PC-9 (cell line): ENCODE measurements at regions not wholly inside any gene's neighbourhood (a gene's known extent, or its start where the extent isn't known, plus 50 kb on each side); places are given as distances from the start of the nearest gene placed in this dataset.

Experiments
- BruUV-seq: library from RNA; stranded (reverse); fragments of 400-500 nt; replicated peaks from 2 replicates; lab custom pipeline; 2021; lab: Mats Ljungman, UMichigan
- CTCF ChIA-PET: fragments of 300-600 bp; sonication (Branson Sonifier 250); formaldehyde crosslinking; loops from one replicate; lab custom pipeline; 2022; ENCODE audit warnings: antibody characterized with exemption; lab: Charles Lee
- POLR2A ChIA-PET: fragments of 300-600 bp; sonication (Branson Sonifier 250); formaldehyde crosslinking; loops from one replicate; lab custom pipeline; 2022; ENCODE audit warnings: antibody characterized with exemption; ENCODE audit not compliant: unreplicated experiment; lab: Charles Lee
- DNase-seq, 2 experiments: peaks; one replicate each; pipeline versions ENCODE4 v3.0.0 to v3.0.0-alpha.2; 2015 to 2022; ENCODE audit warnings: mixed read lengths in 1 of 2
- H2AFZ ChIP-seq: fragments of 200-600 bp; sonication (generic); 2 replicates; pipeline ENCODE4 v1.8.1; 2017; ENCODE audit warnings: antibody characterized with exemption
- H3F3A ChIP-seq: fragments of 200-600 bp; sonication (generic); 2 replicates; pipeline ENCODE4 v1.8.1; 2017; ENCODE audit warnings: antibody characterized with exemption, mild to moderate bottlenecking, low read depth; ENCODE audit not compliant: insufficient read depth
- H3K27ac ChIP-seq: fragments of 200-600 bp; sonication (generic); 2 replicates; pipeline ENCODE4 v1.6.1; 2016; ENCODE audit warnings: mixed run types
- H3K27me3 ChIP-seq: fragments of 200-600 bp; sonication (generic); 2 replicates; pipeline ENCODE4 v1.6.1; 2016; ENCODE audit warnings: low read depth, mixed run types; ENCODE audit not compliant: insufficient read depth
- H3K36me3 ChIP-seq: fragments of 200-600 bp; sonication (generic); 2 replicates; pipeline ENCODE4 v1.6.1; 2016; ENCODE audit warnings: low read depth, mixed run types
- H3K4me1 ChIP-seq: fragments of 200-600 bp; sonication (generic); replicated peaks from 2 replicates; pipeline ENCODE4 v1.6.1; 2016; ENCODE audit warnings: mixed run types; ENCODE audit not compliant: insufficient read depth
- H3K4me2 ChIP-seq: fragments of 200-600 bp; sonication (generic); 2 replicates; pipeline ENCODE4 v1.6.1; 2017; ENCODE audit warnings: mixed run types
- H3K4me3 ChIP-seq: fragments of 200-600 bp; sonication (generic); 2 replicates; pipeline ENCODE4 v1.6.1; 2016; ENCODE audit warnings: mixed run types
- H3K79me2 ChIP-seq: fragments of 200-600 bp; sonication (generic); 2 replicates; pipeline ENCODE4 v1.6.1; 2017; ENCODE audit warnings: low read depth, mixed run types
- H3K9me2 ChIP-seq: fragments of 200-600 bp; sonication (generic); 2 replicates; pipeline ENCODE4 v1.8.1; 2017; ENCODE audit warnings: mild to moderate bottlenecking; ENCODE audit not compliant: insufficient read depth
- H3K9me3 ChIP-seq: fragments of 200-600 bp; sonication (generic); 2 replicates; pipeline ENCODE4 v1.8.1; 2016; ENCODE audit warnings: low read depth; ENCODE audit not compliant: insufficient read depth
- H4K20me1 ChIP-seq: fragments of 200-600 bp; sonication (generic); 2 replicates; pipeline ENCODE4 v1.8.1; 2017; ENCODE audit not compliant: insufficient read depth
- CTCF ChIP-seq: fragments of 200-600 bp; sonication (generic); conservative IDR thresholded peaks from 2 replicates; pipeline ENCODE4 v1.6.1; 2017; ENCODE audit warnings: mixed run types, antibody characterized with exemption, mild to moderate bottlenecking, moderate library complexity
- EZH2 ChIP-seq: fragments of 200-600 bp; sonication (generic); IDR thresholded peaks from 2 replicates; pipeline ENCODE4 v1.8.0; 2017; ENCODE audit warnings: antibody characterized with exemption, low read depth
- intact Hi-C: fragments of 100-400 bp; cut with micrococcal nuclease; formaldehyde crosslinking; loops from one replicate; pipeline ENCODE4 v1.10.0; 2022; ENCODE audit not compliant: unreplicated experiment

- no peaks in the 10 kb centered on the region for H3K79me2 ChIP-seq
- intact Hi-C loops = no loop called here
- CTCF ChIA-PET = no interaction called here
- no peaks in the 10 kb centered on the region for H3K27me3 ChIP-seq
- 0 out of 2 replicates have a peak, but pooled peaks cover 3% of the 10 kb centered on the region for H3K9me3 ChIP-seq
- no peak overlapping the region for H2AFZ ChIP-seq
- TF ChIP-seq EZH2 (no peak), CTCF (no peak)
- H3K4me1 ChIP-seq = no peaks in the 10 kb centered on the region
- no TSS peak for BruUV-seq
- no peak overlapping the region for H3K4me3 ChIP-seq
- H3K9me2 ChIP-seq = no peaks in the 10 kb centered on the region
- no peaks in the 10 kb centered on the region for H3K36me3 ChIP-seq
- no peak for DNase-seq
- no peak overlapping the region for H3K27ac ChIP-seq
- no peak overlapping the region for H3K4me2 ChIP-seq
- no peaks in the 10 kb centered on the region for H3F3A ChIP-seq
- no peaks in the 10 kb centered on the region for H4K20me1 ChIP-seq
- POLR2A ChIA-PET = interaction anchor here (0.7 kb wide), 1 partner anchor 313 kb away, joined by 4 read pairs; no protein-coding TSS in a partner anchor
Measured at GRCh38 chr5:97618721-97619120, 435.7 kb upstream of the RIOK2 start.

GRCh38 chr5:97623441-97623840 is 440.4 kb upstream of the RIOK2 start:
- no peak for DNase-seq
- Histone ChIP-seq H3F3A (no peaks in the 10 kb centered on the region), H3K27me3 (no peaks in the 10 kb centered on the region), H3K9me2 (no peaks in the 10 kb centered on the region), H3K36me3 (no peaks in the 10 kb centered on the region), H3K4me2 (no peak overlapping the region), H4K20me1 (no peaks in the 10 kb centered on the region), H3K79me2 (no peaks in the 10 kb centered on the region), H3K4me3 (no peak overlapping the region), H2AFZ (no peak overlapping the region), H3K27ac (no peak overlapping the region), H3K4me1 (no peaks in the 10 kb centered on the region), H3K9me3 (0 out of 2 replicates have a peak, but pooled peaks cover 3% of the 10 kb centered on the region)
- BruUV-seq = no TSS peak
- intact Hi-C loops = no loop called here
- CTCF ChIA-PET = no interaction called here
- POLR2A ChIA-PET = no interaction called here
- TF ChIP-seq CTCF (no peak), EZH2 (no peak)

- no peak for TF ChIP-seq CTCF
- H3K36me3 ChIP-seq = no peaks in the 10 kb centered on the region
- H3K4me1 ChIP-seq = no peaks in the 10 kb centered on the region
- H3K79me2 ChIP-seq = no peaks in the 10 kb centered on the region
- no peak for DNase-seq
- no peaks in the 10 kb centered on the region for H3F3A ChIP-seq
- no peak overlapping the region for H2AFZ ChIP-seq
- BruUV-seq = no TSS peak
- no peaks in the 10 kb centered on the region for H3K9me3 ChIP-seq
- ChIA-PET CTCF (no interaction called here), POLR2A (no interaction called here)
- no peak overlapping the region for H3K27ac ChIP-seq
- intact Hi-C loops = no loop called here
- no peak overlapping the region for H3K4me2 ChIP-seq
- no peaks in the 10 kb centered on the region for H3K27me3 ChIP-seq
- H4K20me1 ChIP-seq = no peaks in the 10 kb centered on the region
- no peak overlapping the region for H3K4me3 ChIP-seq
- no peaks in the 10 kb centered on the region for H3K9me2 ChIP-seq
Measured at GRCh38 chr5:97624886-97625285, 441.8 kb upstream of the RIOK2 start.
